ENCODE measurements at regions not wholly inside any gene's neighbourhood (a gene's known extent, or its start where the extent isn't known, plus 50 kb on each side); places are given as distances from the start of the nearest gene placed in this dataset.

DNA sequence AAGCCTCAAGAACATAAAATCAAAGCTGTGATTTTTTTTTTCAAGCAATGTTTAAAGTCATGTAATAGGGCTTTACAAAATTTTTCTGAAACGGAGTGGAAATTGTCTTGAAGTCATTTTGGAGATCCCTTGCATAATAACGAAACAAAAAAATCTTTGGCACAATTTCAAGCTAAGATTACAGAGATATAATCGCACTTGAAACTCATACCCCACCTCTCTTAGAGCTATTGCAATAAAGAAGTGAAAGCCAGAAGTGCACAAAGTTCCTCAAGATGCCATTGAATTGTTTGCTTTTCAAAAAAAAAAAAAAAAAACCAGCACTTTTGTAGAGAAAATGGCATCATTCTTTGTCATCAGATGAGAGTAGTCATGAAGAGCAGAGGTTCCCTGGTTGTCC is 152.3 kb downstream of the PAX3 start:
- DNase-seq (ENCODE audit: low read depth in 1 of 2, low spot score in 1 of 2) = no peak
- no peak overlapping the region for H3K4me3 ChIP-seq (replicated peaks; ENCODE audit: insufficient read depth, low read length)
- H3K27ac ChIP-seq (replicated peaks) = no peak overlapping the region
- no peaks in the 10 kb centered on the region for H3K27me3 ChIP-seq (ENCODE audit: insufficient read depth, poor library complexity, severe bottlenecking)
- TF ChIP-seq GABPA (IDR thresholded peaks at IDR 0.05; ENCODE audit: low read depth) (no peak), SPI1 (IDR thresholded peaks at IDR 0.05; ENCODE audit: borderline replicate concordance, low read depth) (no peak), POLR2AphosphoS5 (IDR thresholded peaks at IDR 0.05; ENCODE audit: low read depth) (no peak)
- TF ChIP-seq, protein P1, sequence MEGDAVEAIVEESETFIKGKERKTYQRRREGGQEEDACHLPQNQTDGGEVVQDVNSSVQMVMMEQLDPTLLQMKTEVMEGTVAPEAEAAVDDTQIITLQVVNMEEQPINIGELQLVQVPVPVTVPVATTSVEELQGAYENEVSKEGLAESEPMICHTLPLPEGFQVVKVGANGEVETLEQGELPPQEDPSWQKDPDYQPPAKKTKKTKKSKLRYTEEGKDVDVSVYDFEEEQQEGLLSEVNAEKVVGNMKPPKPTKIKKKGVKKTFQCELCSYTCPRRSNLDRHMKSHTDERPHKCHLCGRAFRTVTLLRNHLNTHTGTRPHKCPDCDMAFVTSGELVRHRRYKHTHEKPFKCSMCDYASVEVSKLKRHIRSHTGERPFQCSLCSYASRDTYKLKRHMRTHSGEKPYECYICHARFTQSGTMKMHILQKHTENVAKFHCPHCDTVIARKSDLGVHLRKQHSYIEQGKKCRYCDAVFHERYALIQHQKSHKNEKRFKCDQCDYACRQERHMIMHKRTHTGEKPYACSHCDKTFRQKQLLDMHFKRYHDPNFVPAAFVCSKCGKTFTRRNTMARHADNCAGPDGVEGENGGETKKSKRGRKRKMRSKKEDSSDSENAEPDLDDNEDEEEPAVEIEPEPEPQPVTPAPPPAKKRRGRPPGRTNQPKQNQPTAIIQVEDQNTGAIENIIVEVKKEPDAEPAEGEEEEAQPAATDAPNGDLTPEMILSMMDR (IDR thresholded peaks at IDR 0.05; ENCODE audit: insufficient read depth, low read length) = no peak
- TF ChIP-seq, protein P2, sequence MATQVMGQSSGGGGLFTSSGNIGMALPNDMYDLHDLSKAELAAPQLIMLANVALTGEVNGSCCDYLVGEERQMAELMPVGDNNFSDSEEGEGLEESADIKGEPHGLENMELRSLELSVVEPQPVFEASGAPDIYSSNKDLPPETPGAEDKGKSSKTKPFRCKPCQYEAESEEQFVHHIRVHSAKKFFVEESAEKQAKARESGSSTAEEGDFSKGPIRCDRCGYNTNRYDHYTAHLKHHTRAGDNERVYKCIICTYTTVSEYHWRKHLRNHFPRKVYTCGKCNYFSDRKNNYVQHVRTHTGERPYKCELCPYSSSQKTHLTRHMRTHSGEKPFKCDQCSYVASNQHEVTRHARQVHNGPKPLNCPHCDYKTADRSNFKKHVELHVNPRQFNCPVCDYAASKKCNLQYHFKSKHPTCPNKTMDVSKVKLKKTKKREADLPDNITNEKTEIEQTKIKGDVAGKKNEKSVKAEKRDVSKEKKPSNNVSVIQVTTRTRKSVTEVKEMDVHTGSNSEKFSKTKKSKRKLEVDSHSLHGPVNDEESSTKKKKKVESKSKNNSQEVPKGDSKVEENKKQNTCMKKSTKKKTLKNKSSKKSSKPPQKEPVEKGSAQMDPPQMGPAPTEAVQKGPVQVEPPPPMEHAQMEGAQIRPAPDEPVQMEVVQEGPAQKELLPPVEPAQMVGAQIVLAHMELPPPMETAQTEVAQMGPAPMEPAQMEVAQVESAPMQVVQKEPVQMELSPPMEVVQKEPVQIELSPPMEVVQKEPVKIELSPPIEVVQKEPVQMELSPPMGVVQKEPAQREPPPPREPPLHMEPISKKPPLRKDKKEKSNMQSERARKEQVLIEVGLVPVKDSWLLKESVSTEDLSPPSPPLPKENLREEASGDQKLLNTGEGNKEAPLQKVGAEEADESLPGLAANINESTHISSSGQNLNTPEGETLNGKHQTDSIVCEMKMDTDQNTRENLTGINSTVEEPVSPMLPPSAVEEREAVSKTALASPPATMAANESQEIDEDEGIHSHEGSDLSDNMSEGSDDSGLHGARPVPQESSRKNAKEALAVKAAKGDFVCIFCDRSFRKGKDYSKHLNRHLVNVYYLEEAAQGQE (IDR thresholded peaks at IDR 0.05; ENCODE audit: insufficient replicate concordance, low read depth) = no peak

DNA sequence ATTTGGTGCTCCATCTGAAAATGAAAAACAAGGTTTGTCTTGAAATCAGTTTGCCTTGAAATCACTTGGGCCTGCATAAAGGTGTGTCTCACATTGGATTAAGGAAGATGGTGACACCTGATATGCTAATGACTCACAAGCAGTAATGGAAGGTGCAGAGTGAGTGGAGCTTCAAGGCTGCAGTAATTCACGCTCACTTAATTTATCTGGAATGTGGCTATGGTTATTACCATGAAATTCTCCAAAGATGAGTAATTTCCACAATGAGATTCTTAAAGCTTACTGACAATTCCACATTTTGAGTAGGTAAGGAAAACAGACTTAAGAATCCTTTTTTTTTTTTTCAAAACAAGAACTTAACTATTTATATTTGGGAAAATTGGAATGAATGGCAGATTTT is 156.8 kb downstream of the PAX3 start:
- TF ChIP-seq, protein P2 (IDR thresholded peaks at IDR 0.05; ENCODE audit: insufficient replicate concordance, low read depth) = no peak
- TF ChIP-seq GABPA (IDR thresholded peaks at IDR 0.05; ENCODE audit: low read depth) = no peak
- TF ChIP-seq, protein P1 (IDR thresholded peaks at IDR 0.05; ENCODE audit: insufficient read depth, low read length) = no peak
- no peak for TF ChIP-seq POLR2AphosphoS5 (IDR thresholded peaks at IDR 0.05; ENCODE audit: low read depth)
- TF ChIP-seq SPI1 (IDR thresholded peaks at IDR 0.05; ENCODE audit: borderline replicate concordance, low read depth) = no peak
- Histone ChIP-seq H3K4me3 (replicated peaks; ENCODE audit: insufficient read depth, low read length) (no peak overlapping the region), H3K27ac (replicated peaks) (no peak overlapping the region), H3K27me3 (ENCODE audit: insufficient read depth, poor library complexity, severe bottlenecking) (no peaks in the 10 kb centered on the region)
- no peak for DNase-seq (ENCODE audit: low read depth in 1 of 2, low spot score in 1 of 2)

DNA sequence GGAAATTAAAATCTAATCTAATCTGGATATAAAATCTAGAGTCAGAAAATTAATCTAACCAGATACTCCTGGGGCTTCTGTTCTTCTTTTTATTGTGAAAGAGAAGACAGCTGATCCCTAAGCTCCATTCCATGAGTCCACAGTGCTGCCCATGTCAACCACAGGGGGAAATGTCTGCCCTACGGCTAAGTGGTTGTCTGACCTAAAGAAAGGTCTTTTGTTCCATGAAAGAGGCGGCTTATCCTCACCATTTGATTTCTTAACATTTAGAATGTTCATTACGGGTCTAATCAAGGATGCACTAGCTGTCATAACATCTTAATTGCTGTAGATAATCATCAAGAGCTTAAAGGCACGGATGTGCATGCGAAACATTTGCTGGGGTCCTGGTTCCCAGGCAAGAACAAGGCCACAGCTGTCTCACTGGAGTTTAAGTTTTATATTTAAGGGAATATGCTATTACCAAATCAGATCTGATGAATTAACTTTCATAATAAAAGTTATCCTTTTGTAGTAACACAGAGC is 162.6 kb downstream of the PAX3 start:
- Histone ChIP-seq H3K27me3 (ENCODE audit: insufficient read depth, poor library complexity, severe bottlenecking) (no peaks in the 10 kb centered on the region), H3K27ac (replicated peaks) (no peak overlapping the region), H3K4me3 (replicated peaks; ENCODE audit: insufficient read depth, low read length) (no peak overlapping the region)
- TF ChIP-seq, protein P1 (IDR thresholded peaks at IDR 0.05; ENCODE audit: insufficient read depth, low read length) = no peak
- TF ChIP-seq, protein P2 (IDR thresholded peaks at IDR 0.05; ENCODE audit: insufficient replicate concordance, low read depth) = no peak
- TF ChIP-seq GABPA (IDR thresholded peaks at IDR 0.05; ENCODE audit: low read depth) = no peak
- no peak for TF ChIP-seq SPI1 (IDR thresholded peaks at IDR 0.05; ENCODE audit: borderline replicate concordance, low read depth)
- no peak for TF ChIP-seq POLR2AphosphoS5 (IDR thresholded peaks at IDR 0.05; ENCODE audit: low read depth)
- DNase-seq (ENCODE audit: low read depth in 1 of 2, low spot score in 1 of 2) = no peak
